ENCODE measurements at regions not wholly inside any gene's neighbourhood (a gene's known extent, or its start where the extent isn't known, plus 50 kb on each side); places are given as distances from the start of the nearest gene placed in this dataset.

GRCh38 chr3:24937780-24938179 lies 443.1 kb upstream of the THRB start:
- TF ChIP-seq, protein P1, sequence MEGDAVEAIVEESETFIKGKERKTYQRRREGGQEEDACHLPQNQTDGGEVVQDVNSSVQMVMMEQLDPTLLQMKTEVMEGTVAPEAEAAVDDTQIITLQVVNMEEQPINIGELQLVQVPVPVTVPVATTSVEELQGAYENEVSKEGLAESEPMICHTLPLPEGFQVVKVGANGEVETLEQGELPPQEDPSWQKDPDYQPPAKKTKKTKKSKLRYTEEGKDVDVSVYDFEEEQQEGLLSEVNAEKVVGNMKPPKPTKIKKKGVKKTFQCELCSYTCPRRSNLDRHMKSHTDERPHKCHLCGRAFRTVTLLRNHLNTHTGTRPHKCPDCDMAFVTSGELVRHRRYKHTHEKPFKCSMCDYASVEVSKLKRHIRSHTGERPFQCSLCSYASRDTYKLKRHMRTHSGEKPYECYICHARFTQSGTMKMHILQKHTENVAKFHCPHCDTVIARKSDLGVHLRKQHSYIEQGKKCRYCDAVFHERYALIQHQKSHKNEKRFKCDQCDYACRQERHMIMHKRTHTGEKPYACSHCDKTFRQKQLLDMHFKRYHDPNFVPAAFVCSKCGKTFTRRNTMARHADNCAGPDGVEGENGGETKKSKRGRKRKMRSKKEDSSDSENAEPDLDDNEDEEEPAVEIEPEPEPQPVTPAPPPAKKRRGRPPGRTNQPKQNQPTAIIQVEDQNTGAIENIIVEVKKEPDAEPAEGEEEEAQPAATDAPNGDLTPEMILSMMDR (optimal IDR thresholded peaks at IDR 0.05 in 1 of 3, IDR thresholded peaks at IDR 0.05 in 1 of 3, conservative IDR thresholded peaks at IDR 0.05 in 1 of 3; ENCODE audit: extremely low read depth in 1 of 3, insufficient read depth in 2 of 3, low read length in 3 of 3) = no peak
- no peak for TF ChIP-seq EZH2 (IDR thresholded peaks at IDR 0.05; ENCODE audit: low read length)
